Activated T-cell treated with anti-CD3 and anti-CD28 coated beads for 24 hours (primary cell): ENCODE measurements at regions not wholly inside any gene's neighbourhood (a gene's known extent, or its start where the extent isn't known, plus 50 kb on each side); places are given as distances from the start of the nearest gene placed in this dataset.

ENCODE experiments used
- DNase-seq: peaks from one replicate; pipeline ENCODE4 v3.0.0-alpha.2; 2020; ENCODE audit warnings: low read depth

DNA sequence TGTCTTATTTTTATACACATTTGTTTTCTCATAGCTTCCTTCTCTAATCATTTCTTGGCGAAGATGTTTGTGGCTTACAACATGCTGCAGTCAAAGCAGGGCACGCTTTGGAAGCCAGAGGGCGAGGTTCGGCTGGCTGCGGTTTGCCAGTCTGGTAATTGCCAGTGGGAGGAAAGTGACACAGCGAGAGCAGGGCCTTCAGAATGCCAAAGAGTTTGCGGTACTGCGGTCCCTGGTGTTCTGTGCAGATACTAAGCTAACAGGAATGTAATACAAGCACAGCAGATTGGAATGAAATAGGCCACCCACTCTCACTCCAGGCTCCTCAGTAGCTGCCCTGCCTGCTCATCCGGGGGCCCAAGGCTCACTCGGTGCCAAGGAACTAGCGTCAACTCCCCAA, 58.7 kb upstream of the TGM3 start:
- no peak for DNase-seq

DNA sequence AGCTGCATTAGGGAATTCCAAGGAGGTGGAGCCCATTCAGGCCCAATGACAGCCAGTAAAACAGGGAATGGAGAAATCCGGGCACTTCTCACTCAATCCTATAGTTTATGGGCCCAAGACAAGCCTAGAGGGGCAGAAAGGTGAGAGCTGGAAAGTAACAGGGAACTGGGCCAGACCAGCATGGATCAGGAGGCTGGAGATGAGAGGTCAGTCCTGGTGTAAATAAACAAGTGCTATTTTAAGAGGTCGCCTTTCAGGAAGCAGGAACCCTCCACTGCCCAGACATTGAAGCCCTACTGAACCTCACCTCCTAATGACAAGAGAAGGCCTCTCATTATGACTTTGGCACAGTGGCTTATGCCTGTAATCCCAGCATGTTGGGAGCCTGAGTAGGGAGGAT, 57.2 kb upstream of the TGM3 start:
- no peak for DNase-seq

DNA sequence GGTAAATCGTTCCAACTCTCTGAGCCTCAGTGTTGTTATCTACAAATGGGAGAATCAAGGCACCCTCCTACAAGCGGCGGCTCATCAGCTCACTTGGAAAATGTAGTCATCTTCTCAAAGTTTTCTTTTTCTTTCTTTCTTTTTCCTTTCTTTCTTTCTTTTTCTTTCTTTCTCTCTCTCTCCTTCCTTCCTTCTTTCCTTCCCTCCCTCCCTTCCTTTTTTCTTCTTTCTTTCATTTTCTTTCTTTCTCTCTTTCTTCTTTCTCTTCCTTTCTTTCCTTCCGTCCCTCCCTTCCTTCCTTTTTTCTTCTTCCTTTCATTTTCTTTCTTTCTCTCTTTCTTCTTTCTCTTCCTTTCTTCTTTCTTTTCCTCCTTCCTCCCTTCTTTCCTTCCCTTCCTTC, 55.0 kb upstream of the TGM3 start:
- DNase-seq, result no peak

- no peak for DNase-seq
Measured at GRCh38 chr20:2242678-2243077, 53.1 kb upstream of the TGM3 start.

GRCh38 chr20:2244523-2244922, 51.3 kb upstream of the TGM3 start:
- DNase-seq, result no peak

DNA sequence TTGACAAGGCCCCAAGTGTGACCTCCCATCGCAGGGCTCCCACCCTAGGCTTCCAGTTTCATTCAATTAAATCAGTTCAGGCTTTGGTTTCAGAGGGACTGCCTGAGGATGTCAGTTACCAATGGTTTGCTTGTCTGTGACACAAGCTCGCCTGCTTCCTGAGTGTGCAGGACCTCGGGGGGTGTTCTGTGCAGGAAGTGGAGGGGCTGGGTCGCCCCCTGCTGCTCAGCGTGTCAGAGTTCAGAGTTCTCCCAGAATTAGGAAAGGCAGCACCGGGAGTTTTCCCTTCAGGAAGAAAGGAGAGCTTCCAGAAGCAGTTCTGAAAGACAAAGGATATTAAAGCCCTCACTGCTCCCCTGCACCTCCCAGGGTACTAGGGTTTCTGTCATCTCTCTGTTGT, 50.8 kb upstream of the TGM3 start:
- no peak for DNase-seq

- no peak for DNase-seq
Measured at GRCh38 chr20:2245637-2246036, 50.2 kb upstream of the TGM3 start.
